Uterus (tissue), 2 donors: ENCODE measurements at regions not wholly inside any gene's neighbourhood (a gene's known extent, or its start where the extent isn't known, plus 50 kb on each side); places are given as distances from the start of the nearest gene placed in this dataset.

Experiments
- CTCF ChIP-seq, 4 experiments: fragments of 200-600 bp in 2 of 4; fragments of 450-650 bp in 2 of 4; sonication (generic) in 2 of 4; IDR thresholded peaks; one replicate each; pipeline ENCODE4 v1.5.1; 2016 to 2019; ENCODE audit warnings: antibody characterized with exemption in 4 of 4, mild to moderate bottlenecking in 2 of 4, moderate library complexity in 1 of 4
- POLR2A ChIP-seq, 2 donors: fragments of 450-650 bp; IDR thresholded peaks; one replicate each; pipeline ENCODE4 v1.6.1; 2016; ENCODE audit warnings: antibody characterized with exemption in 2 of 2, mild to moderate bottlenecking in 1 of 2, moderate library complexity in 1 of 2

- TF ChIP-seq POLR2A (IDR thresholded peaks at IDR 0.05) (no peak), CTCF (IDR thresholded peaks at IDR 0.05) (no peak)
Measured at GRCh38 chr6:140070846-140071473, 696.5 kb upstream of the CITED2 start.
